ENCODE measurements at regions not wholly inside any gene's neighbourhood (a gene's known extent, or its start where the extent isn't known, plus 50 kb on each side); places are given as distances from the start of the nearest gene placed in this dataset.

DNA sequence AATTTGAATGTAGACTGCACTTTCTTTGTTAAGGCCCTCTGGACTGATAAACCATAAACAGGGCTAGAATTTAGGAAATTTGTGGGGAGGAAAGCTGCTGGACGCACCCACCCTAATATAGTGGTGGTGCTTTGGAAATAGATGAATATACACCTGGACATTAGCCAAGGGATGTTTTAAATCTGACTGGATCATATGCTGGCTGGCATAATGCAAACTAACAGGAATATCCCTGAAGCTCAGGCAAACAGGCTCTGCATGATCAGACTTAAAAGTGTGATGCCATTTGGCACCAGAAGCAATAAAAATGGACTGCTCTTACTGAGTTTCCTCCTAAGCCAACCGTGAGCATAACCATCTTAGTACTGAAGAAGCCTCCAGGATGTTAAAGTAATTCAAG is 465.8 kb upstream of the ROBO1 start:
- TF ChIP-seq JUND (IDR thresholded peaks at IDR 0.05) = no peak
- TF ChIP-seq, protein P1, sequence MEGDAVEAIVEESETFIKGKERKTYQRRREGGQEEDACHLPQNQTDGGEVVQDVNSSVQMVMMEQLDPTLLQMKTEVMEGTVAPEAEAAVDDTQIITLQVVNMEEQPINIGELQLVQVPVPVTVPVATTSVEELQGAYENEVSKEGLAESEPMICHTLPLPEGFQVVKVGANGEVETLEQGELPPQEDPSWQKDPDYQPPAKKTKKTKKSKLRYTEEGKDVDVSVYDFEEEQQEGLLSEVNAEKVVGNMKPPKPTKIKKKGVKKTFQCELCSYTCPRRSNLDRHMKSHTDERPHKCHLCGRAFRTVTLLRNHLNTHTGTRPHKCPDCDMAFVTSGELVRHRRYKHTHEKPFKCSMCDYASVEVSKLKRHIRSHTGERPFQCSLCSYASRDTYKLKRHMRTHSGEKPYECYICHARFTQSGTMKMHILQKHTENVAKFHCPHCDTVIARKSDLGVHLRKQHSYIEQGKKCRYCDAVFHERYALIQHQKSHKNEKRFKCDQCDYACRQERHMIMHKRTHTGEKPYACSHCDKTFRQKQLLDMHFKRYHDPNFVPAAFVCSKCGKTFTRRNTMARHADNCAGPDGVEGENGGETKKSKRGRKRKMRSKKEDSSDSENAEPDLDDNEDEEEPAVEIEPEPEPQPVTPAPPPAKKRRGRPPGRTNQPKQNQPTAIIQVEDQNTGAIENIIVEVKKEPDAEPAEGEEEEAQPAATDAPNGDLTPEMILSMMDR (IDR thresholded peaks at IDR 0.05; ENCODE audit: low read depth, low read length, missing input control) = no peak
- no peak for TF ChIP-seq RAD21 (IDR thresholded peaks at IDR 0.05)
- TF ChIP-seq, protein P2, sequence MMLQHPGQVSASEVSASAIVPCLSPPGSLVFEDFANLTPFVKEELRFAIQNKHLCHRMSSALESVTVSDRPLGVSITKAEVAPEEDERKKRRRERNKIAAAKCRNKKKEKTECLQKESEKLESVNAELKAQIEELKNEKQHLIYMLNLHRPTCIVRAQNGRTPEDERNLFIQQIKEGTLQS (IDR thresholded peaks at IDR 0.05) = no peak
